GM19035 (cell line): ENCODE measurements at regions not wholly inside any gene's neighbourhood (a gene's known extent, or its start where the extent isn't known, plus 50 kb on each side); places are given as distances from the start of the nearest gene placed in this dataset.
"Not testable (repeated sequence)": the region's sequence is repeated elsewhere in the genome, so short reads cannot be mapped to it uniquely, and the experiment has no call there.

Source experiments
- ATAC-seq: cut with Tn5 transposase; IDR thresholded peaks from one replicate; pipeline ENCODE4 v1.9.1; 2021; ENCODE audit not compliant: unreplicated experiment

- ATAC-seq, result no peak
These were observed 162.8 kb downstream of the CGGBP1 start for GRCh38 chr3:87895983-87896382.

DNA sequence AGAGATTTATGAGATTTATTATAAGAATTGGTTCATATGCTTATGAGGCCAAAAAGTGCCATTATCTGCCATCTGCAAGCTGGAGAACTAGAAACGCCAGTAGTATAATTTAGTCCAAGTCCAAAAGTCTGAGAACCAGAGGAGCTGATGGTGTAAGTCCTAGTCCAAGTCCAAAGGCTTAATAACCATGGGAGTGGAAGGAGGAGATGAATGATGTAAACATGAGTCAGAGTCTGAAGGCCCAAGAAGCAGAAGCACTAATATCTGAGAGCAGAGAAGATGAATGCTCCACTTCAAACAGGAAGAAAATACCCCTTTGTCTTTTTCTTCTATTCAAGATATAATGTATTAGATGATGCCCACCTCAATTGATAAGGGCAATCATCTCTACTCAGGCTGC lies 185.7 kb downstream of the CGGBP1 start:
- ATAC-seq, result no peak

DNA sequence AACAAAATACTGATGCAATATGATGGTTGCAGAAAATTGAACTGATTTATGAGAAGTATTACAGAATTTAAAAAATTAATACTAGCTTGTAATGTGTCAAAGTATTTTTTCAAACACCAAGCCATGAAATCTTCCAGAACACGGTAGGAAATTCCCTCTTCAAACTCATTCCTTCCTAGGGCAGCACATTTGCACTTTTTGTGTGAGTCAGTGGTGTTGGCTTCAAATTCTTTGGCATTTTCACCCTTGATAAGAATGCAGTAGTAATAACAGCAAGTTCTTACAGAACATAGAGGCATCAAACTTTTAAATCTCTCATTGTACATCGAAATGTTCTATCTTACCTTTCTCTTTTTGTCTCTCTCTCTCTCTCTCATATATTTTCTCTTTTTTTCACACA lies 191.8 kb downstream of the CGGBP1 start:
- ATAC-seq, result no peak

- ATAC-seq, result no peak
These were observed 202.7 kb downstream of the CGGBP1 start for GRCh38 chr3:87856126-87856525.

GRCh38 chr3:87855616-87856015 lies 203.2 kb downstream of the CGGBP1 start:
- no peak for ATAC-seq

GRCh38 chr3:87855211-87855610 lies 203.6 kb downstream of the CGGBP1 start:
- ATAC-seq, result no peak

- ATAC-seq, result no peak
These were observed 210.8 kb downstream of the CGGBP1 start for GRCh38 chr3:87848003-87848402.

GRCh38 chr3:87837076-87837475 lies 221.7 kb downstream of the CGGBP1 start:
- no peak for ATAC-seq

GRCh38 chr3:87836026-87836425 lies 222.8 kb downstream of the CGGBP1 start:
- no peak for ATAC-seq

DNA sequence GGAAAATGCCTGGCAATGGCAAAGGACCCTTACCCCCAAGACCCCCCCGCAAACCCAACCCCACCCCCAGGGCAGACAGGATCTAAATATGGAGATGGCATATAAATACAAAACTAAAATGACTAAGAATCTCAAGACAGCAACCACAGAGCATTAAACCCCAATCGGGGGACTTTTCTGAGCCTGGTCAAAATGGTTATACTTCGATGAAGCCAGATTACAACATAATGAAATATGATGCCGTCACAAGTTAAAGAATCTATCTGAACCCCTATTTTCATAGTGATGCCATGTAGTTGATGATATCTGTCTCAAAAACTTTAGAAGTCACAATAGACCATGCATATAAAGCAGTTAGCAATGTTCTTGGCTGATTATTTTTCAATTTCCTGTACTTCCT lies 223.6 kb downstream of the CGGBP1 start:
- ATAC-seq, result no peak

GRCh38 chr3:87834327-87834726 lies 224.5 kb downstream of the CGGBP1 start:
- ATAC-seq, result no peak

DNA sequence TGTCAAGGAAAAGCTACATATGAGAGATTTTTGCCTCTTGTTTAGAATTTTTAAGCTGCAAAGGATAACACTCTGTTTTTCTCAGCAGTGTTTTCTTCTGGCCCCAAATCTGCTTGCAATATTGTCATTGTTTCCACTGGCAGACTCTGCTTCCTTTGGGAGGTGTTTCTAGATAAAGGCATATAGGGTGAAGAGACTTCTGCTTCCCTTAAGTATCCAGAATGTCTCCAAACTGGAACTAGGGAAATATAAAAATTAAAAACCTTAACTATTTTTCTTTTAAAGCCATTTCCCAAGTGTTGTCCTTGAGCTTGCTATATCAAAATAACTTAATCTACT lies 225.8 kb downstream of the CGGBP1 start:
- no peak for ATAC-seq

GRCh38 chr3:87828046-87828445 lies 230.8 kb downstream of the CGGBP1 start:
- no peak for ATAC-seq

GRCh38 chr3:87822563-87822962 lies 236.2 kb downstream of the CGGBP1 start:
- ATAC-seq, result no peak

DNA sequence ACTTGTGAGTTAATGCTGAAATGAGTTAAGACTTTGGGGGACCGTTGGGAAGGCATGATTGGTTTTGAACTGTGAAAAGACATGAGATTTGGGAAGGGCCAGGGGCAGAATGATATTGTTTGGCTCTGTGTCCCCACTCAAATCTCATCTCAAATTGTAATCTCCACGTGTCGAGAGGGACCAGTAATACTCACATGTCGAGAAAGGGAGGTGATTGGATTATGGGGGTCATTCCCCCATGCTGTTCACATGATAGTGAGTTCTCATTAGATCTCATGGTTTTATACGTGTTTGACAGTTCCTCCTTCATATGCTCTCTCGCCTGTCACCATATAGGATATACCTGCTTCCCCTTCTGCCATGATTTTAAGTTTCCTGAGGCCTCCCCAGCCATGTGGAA lies 245.3 kb downstream of the CGGBP1 start:
- ATAC-seq, result not testable (repeated sequence)

DNA sequence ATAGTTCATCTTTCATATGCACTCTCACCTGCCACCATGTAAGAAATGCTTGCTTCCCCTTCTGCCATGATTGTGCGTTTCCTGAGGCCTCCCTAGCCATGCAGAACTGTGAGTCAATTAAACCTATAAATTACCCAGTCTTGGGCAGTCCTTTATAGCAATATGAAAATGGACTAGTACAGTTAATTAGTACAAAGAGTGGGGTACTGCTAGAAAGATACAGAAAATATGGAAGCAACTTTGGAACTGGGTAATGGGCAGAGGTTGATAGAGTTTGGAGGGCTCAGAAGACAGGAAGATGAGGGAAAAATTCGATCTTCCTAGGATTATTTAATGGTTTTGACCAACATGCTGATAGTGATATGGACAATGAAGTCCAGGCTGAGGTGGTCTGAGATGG lies 246.9 kb downstream of the CGGBP1 start:
- no peak for ATAC-seq

DNA sequence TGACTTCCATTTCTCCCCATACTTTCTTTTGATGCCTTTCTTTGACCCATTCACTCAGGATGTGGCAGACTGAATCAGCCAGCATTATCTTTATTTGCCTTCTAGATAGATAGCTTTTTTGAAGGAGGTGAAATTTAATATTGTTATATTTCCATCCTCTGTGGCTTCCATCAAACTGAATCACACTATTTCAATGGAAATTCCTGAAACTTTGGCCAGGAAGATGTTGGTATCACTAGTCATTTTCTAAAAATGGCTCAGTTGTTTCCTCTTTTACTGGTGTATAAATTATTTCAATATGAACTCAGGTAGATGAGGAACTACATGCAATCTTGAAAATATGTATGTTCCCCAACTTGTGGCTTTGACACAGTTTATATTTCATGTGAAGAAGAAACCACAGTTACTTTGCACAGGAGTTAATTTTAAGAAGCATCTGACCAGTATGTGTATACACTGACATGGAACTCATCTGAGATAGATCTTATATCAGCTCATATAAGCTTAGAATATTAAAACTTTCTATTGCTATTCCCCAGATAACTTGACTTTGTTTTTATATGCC lies 248.3 kb downstream of the CGGBP1 start:
- ATAC-seq, result no peak

DNA sequence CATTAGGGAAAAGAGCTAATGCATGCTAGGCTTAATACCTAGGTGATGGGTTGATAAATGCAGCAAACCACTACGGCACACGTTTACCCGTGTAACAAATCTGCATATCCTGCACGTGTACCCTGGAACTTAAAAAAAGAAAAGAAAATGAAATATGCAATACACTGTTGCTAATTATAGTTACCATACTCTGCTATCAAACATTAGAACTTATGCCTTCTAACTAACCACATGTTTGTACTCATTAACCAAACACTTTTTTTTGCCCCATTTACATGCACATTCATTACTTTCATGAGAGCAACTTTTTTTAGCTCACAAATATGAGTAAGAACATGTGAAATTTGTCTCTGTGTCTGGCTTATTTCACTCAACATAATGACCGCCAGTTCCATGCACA lies 253.1 kb downstream of the CGGBP1 start:
- ATAC-seq, result no peak

DNA sequence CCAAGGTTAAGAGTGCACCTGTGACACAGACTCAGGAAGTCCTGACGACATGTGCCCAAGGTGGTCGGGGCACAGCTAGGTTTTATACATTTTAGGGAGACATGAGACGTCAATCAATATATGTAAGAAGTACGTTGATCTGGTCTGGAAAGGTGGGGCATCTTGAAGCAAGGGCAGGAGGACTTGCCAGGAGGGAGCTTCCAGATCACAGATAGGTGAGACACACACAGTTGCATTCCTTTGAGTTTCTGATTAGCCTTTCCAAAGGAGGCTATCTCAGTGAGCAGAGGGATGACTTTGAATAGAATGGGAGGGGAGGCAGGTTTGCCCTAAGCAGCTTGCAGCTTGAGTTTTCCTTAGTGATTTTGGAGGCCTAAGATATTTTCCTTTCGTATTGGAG lies 257.4 kb downstream of the CGGBP1 start:
- ATAC-seq, result no peak

GRCh38 chr3:87800516-87800915 lies 258.3 kb downstream of the CGGBP1 start:
- no peak for ATAC-seq

- ATAC-seq, result no peak
These were observed 260.2 kb downstream of the CGGBP1 start for GRCh38 chr3:87798567-87798947.

- no peak for ATAC-seq
These were observed 260.8 kb downstream of the CGGBP1 start for GRCh38 chr3:87797872-87798566.

DNA sequence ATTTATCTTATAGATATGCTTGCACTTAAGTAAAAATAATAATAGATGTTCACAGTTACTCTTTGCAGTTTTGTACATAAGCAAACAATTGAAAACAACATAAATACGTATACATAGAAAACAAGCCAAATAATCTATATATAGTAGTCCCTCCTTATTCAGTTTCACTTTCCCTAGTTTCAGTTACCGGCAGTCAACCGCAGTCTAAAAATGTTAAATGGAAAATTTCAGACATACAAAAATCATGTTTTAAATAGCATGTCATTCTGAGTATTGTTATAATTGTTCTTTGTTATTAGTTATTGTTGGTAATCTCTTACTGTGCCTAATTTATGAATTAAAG lies 262.0 kb downstream of the CGGBP1 start:
- no peak for ATAC-seq
